A673 (cell line): ENCODE measurements at regions not wholly inside any gene's neighbourhood (a gene's known extent, or its start where the extent isn't known, plus 50 kb on each side); places are given as distances from the start of the nearest gene placed in this dataset.

Experiments used
- BruUV-seq: library from RNA; stranded (reverse); fragments of 400-500 nt; replicated peaks from 2 replicates; lab custom pipeline; 2021; lab: Mats Ljungman, UMichigan
- CTCF ChIA-PET: fragments of 300-600 bp; sonication (Branson Sonifier 250); formaldehyde crosslinking; loops from one replicate; lab custom pipeline; 2022; ENCODE audit warnings: antibody characterized with exemption; lab: Charles Lee
- POLR2A ChIA-PET: fragments of 300-600 bp; sonication (Branson Sonifier 250); formaldehyde crosslinking; loops from one replicate; lab custom pipeline; 2022; ENCODE audit warnings: antibody characterized with exemption; ENCODE audit not compliant: low non-redundant PET; lab: Charles Lee
- DNase-seq: peaks from one replicate; pipeline ENCODE4 v3.0.0-alpha.2; 2015; ENCODE audit warnings: low spot score
- H3K27ac ChIP-seq: fragments of 200-600 bp; sonication (generic); 2 replicates; pipeline ENCODE4 v1.5.1; 2016; ENCODE audit warnings: mixed run types, low read depth, mild to moderate bottlenecking, mixed read lengths, antibody characterized with exemption, low read length; ENCODE audit not compliant: poor library complexity, severe bottlenecking
- H3K27me3 ChIP-seq: fragments of 200-600 bp; sonication (generic); replicated peaks from 2 replicates; pipeline ENCODE4 v1.6.1; 2017; ENCODE audit warnings: mixed run types, low read depth, mild to moderate bottlenecking, mixed read lengths, antibody characterized with exemption, low read length; ENCODE audit not compliant: insufficient read depth, poor library complexity
- H3K36me3 ChIP-seq: fragments of 200-600 bp; sonication (generic); 2 replicates; pipeline ENCODE4 v1.6.1; 2016; ENCODE audit warnings: mixed run types, mild to moderate bottlenecking, mixed read lengths, antibody characterized with exemption, low read length; ENCODE audit not compliant: insufficient read depth, poor library complexity, severe bottlenecking
- H3K4me1 ChIP-seq: fragments of 200-600 bp; sonication (generic); 2 replicates; pipeline ENCODE4 v1.6.1; 2017; ENCODE audit warnings: mixed run types, mild to moderate bottlenecking, mixed read lengths, antibody characterized with exemption, low read length; ENCODE audit not compliant: insufficient read depth, poor library complexity, severe bottlenecking
- H3K4me3 ChIP-seq: fragments of 200-600 bp; sonication (generic); 2 replicates; pipeline ENCODE4 v1.5.1; 2016; ENCODE audit warnings: low read depth, mixed run types, mild to moderate bottlenecking, mixed read lengths, low read length; ENCODE audit not compliant: poor library complexity, severe bottlenecking
- H3K9me3 ChIP-seq: fragments of 200-600 bp; sonication (generic); 2 replicates; pipeline ENCODE4 v1.6.1; 2016; ENCODE audit warnings: mixed run types, low read depth, mild to moderate bottlenecking, mixed read lengths, antibody characterized with exemption, low read length; ENCODE audit not compliant: poor library complexity, severe bottlenecking
- EZH2 ChIP-seq: fragments of 200-600 bp; sonication (generic); IDR thresholded peaks from 2 replicates; pipeline ENCODE4 v1.6.1; 2017; ENCODE audit warnings: borderline replicate concordance, low read depth, mild to moderate bottlenecking, mixed read lengths, antibody characterized with exemption, low read length; ENCODE audit not compliant: poor library complexity, severe bottlenecking
- intact Hi-C: fragments of 100-400 bp; cut with micrococcal nuclease; formaldehyde crosslinking; loops from one replicate; pipeline ENCODE4 v1.10.0; 2022; ENCODE audit not compliant: unreplicated experiment
- TF ChIP-seq, protein P1 (sequence below): fragments of 300-800, 200-600 bp; sonication (generic); conservative IDR thresholded peaks from 2 replicates; pipeline ENCODE4 v1.5.1; 2017; ENCODE audit warnings: low read depth, mild to moderate bottlenecking, antibody characterized with exemption, low read length, moderate library complexity, mixed read lengths

DNA sequence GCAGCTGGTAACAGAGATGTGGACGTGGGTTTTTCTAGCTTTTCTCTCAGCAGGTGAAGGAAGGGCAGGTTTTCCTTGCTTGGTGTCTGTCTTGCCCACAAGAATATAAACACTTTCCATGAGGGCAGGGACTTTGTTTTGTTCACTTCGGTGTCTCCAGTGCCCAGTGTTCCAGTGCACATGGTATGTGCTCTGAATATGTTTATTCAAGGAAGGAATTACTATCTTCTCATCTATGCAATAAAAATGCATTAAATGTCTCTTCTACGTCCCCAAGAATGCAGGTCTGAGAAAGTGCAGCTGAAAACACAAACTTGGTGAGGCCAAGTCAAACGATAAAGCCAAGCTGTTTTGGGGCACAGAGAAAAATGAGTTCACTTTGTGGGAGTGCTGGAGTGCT, 56.3 kb upstream of the PLET1 start:
- no peaks in the 10 kb centered on the region for H3K27me3 ChIP-seq
- ChIA-PET POLR2A (no interaction called here), CTCF (no interaction called here)
- BruUV-seq = no TSS peak
- DNase-seq = no peak
- no peak overlapping the region for H3K27ac ChIP-seq
- TF ChIP-seq, protein P1, sequence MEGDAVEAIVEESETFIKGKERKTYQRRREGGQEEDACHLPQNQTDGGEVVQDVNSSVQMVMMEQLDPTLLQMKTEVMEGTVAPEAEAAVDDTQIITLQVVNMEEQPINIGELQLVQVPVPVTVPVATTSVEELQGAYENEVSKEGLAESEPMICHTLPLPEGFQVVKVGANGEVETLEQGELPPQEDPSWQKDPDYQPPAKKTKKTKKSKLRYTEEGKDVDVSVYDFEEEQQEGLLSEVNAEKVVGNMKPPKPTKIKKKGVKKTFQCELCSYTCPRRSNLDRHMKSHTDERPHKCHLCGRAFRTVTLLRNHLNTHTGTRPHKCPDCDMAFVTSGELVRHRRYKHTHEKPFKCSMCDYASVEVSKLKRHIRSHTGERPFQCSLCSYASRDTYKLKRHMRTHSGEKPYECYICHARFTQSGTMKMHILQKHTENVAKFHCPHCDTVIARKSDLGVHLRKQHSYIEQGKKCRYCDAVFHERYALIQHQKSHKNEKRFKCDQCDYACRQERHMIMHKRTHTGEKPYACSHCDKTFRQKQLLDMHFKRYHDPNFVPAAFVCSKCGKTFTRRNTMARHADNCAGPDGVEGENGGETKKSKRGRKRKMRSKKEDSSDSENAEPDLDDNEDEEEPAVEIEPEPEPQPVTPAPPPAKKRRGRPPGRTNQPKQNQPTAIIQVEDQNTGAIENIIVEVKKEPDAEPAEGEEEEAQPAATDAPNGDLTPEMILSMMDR = no peak
- no peak for TF ChIP-seq EZH2
- no peaks in the 10 kb centered on the region for H3K36me3 ChIP-seq
- intact Hi-C loops = no loop called here
- no peaks in the 10 kb centered on the region for H3K9me3 ChIP-seq
- H3K4me3 ChIP-seq = no peak overlapping the region
- H3K4me1 ChIP-seq = peaks cover 22% of the 10 kb centered on the region

DNA sequence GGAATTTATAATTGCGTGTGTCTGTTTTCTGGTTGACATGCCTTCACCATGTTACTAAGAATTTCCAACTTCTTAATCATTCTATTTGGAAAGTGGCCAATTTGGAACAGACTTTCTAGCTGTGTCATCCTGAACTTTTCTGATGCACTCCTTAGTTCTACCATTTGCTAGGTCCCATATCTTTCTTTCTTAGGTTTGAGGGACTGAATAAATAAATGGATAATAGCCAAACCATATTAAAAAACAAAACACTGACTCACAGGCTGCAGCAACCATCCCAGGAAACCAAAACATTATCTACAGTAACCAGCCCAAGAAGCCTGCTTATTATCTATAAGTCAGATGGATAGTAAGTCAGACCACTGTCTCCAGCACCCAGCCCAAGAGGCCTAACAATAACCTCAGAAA, 57.5 kb upstream of the PLET1 start:
- no peak overlapping the region for H3K4me3 ChIP-seq
- H3K36me3 ChIP-seq = no peaks in the 10 kb centered on the region
- TF ChIP-seq EZH2 = no peak
- TF ChIP-seq, protein P1 = no peak
- H3K4me1 ChIP-seq = peaks cover 24% of the 10 kb centered on the region
- POLR2A ChIA-PET = no interaction called here
- H3K27me3 ChIP-seq = no peaks in the 10 kb centered on the region
- intact Hi-C loops = no loop called here
- no TSS peak for BruUV-seq
- CTCF ChIA-PET = no interaction called here
- peak overlapping the region; percentile 1 for H3K27ac ChIP-seq
- peak; percentile 53 for DNase-seq
- no peaks in the 10 kb centered on the region for H3K9me3 ChIP-seq

DNA sequence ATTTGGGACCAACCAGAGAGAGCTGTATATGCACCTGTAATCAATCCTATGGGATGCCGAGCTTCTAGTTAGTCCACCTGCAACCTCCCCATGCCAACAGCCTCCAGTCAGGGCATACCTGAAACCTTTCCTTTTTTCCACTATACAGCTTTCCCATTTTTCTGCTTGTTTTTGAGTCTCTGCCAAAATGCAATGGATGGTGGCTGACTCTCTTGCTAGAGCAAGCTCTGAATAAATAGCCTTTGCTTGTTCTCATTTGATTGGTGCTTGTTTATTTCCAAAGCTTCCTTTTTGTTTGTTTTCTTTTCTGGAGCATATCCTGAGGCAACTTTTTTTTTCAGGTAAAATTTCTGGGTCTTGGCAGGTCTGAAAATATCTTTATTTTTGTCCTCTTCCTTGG, 58.0 kb upstream of the PLET1 start:
- CTCF ChIA-PET = no interaction called here
- POLR2A ChIA-PET = interaction anchor here (0.6 kb wide), 1 partner anchor 71 kb away, joined by 3 read pairs; no protein-coding TSS in a partner anchor
- Histone ChIP-seq H3K36me3 (no peaks in the 10 kb centered on the region), H3K9me3 (no peaks in the 10 kb centered on the region), H3K4me1 (peaks cover 24% of the 10 kb centered on the region), H3K27me3 (no peaks in the 10 kb centered on the region), H3K27ac (peak overlapping the region; percentile 1), H3K4me3 (no peak overlapping the region)
- no TSS peak for BruUV-seq
- no peak for TF ChIP-seq EZH2
- TF ChIP-seq, protein P1 = no peak
- no peak for DNase-seq
- intact Hi-C loops = no loop called here
